Dermis blood vessel endothelial cell (primary cell): ENCODE measurements at regions not wholly inside any gene's neighbourhood (a gene's known extent, or its start where the extent isn't known, plus 50 kb on each side); places are given as distances from the start of the nearest gene placed in this dataset.

ENCODE experiments used
- DNase-seq: peaks from one replicate; pipeline ENCODE4 v3.0.0; 2010

DNA sequence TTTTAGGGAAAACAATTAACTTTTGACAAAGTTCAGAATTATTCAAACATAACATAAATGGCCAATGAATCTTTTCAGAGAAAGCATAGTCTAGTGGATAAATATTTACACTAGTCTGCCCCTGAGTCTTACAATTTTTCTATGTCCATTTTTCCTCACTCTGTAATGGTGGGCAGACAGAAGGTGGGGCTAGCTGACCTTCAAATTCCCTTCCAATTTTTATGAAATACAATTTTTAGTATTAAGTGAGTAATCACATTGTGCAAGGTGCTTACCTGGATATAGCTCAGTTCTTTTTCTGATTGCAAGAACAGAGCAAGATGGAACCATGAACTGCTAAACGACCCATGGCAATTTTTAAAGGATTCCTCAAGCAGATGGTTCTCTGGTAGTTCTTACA, 441.7 kb upstream of the NR2F2 start:
- DNase-seq = no peak

DNA sequence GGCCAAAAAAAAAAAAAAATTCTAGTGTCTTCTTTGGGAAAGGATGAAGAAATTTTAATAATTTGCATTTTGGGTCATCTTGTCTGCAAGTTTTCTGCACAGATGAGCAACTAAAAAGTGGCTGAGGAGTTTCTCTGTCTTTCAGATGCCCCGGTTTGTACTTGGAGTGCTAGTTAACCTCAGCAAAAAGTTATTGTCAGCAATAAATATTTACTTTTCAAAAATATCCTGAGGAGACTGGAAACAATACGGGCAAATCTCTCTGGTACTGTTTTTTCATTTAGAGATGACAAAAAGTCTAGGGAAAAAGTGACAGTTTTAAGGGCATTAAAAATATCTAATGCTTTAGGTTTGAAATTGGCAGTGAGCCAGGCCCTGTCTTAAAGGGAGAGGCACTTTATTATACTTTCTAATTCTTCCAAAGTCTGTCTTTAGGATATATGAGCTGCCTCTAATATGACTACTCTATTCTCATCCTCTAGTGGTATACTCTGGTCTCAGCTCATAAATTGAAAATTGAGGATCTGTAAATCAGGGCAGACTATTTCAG, 436.0 kb upstream of the NR2F2 start:
- DNase-seq = peak; percentile 20

DNA sequence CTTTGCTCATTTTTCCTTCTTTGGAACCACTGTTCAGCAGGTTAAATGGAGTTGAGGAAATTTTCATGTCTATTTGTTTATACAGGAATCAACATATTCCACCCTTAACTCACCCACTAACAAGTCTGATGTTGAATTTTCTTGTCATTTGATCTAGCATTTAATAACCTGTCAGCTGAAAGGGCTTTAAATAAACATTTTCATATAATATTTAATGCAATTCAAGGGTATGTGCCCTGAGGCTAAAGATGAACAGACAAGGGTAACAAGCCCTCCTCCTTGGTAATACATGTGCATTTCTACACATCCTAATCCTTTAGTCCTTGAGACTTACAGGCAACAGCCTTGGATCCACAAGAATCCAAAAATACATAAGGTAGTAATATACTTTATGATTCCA, 435.0 kb upstream of the NR2F2 start:
- no peak for DNase-seq

DNA sequence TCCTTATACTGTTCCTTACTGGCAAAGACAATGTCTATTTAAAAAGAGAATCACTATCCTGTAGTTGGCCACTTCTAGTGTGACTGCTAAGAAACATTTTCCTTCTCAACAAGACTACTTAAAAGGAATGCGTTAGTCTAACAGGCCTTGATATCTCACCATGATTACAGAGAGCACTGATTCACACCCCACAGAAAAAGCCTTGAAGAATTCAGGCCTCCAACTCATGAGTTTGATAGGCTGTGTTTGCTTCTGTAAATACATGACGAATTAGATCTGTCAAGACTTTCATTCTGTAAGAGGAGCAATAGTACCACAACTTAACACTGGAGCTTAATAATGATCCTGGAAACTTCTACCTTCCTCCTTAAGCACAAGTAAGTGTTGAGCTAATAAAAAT, 432.8 kb upstream of the NR2F2 start:
- no peak for DNase-seq

DNA sequence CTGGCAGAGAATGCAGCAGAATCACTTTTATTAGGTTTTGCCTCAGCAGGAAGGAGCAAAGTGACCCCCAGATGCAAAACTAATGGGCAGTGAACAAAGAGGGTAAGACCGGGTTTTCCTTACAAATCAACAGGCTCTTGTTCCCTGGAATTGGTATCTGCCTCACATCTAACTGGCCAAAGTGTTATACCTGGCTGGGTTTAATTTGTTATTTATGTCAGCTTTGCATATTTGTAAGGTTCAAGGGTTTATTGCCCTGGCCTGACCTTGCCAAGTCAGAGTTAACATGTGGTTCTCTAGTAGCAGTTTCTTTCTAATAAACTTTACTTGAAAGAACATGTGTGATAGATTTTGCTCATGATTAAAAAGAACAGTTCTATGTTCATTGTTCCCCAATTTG, 431.7 kb upstream of the NR2F2 start:
- DNase-seq = no peak

DNA sequence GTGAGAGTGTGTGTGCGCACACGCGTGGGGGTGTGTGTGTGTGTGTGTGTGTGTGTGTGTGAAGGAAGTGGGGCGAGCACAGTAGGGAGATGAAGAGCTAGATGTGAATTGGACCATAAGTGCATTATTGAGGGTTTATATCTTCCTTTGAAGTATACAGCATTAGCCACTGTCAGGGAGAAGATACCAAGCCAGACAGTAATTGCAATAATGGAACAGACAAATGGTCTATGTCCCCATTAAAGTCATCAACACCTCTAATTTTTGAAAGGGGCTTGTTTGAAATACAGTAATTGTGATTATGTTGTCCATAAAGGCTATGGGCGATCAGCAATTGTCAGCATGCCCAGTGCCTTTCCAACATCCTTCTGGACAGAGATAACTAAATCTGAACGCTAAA, 429.2 kb upstream of the NR2F2 start:
- DNase-seq = no peak

DNA sequence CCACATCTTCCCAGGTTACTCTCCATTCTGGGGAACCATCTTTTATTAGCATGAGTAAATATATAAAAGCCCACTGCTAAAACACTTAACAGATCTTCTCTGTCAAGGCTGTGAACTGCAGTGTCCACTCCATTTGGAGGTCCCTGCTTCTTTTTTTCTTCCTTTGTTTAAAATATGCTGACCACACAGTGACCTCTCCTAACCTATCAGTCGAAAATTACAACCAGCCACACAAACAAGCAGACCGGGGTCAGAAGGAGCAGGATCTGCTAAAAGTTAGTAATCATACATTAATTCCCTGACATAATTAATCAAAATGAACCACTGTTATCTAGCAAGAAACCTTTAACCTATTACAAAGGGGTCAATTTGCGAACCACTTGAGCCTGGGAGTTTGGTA, 427.9 kb upstream of the NR2F2 start:
- DNase-seq = no peak

DNA sequence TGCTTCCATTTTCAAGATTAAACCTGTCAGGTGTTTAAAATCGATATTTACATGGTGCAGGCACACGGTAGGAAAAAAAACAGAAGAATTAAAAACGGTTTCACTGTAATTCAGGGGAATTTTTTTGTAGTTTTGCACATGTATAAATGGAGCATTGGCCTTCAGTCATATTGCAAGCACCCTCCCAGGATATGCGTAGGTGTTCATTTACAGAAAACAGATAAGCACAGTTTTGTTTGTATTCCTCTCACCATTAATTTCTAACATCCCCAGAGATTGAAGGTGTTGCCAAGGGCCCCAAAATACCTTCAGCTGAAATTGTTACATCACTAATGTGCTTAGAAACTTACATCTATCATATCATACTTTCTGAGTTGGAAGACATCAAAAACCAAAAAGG, 427.1 kb upstream of the NR2F2 start:
- no peak for DNase-seq

DNA sequence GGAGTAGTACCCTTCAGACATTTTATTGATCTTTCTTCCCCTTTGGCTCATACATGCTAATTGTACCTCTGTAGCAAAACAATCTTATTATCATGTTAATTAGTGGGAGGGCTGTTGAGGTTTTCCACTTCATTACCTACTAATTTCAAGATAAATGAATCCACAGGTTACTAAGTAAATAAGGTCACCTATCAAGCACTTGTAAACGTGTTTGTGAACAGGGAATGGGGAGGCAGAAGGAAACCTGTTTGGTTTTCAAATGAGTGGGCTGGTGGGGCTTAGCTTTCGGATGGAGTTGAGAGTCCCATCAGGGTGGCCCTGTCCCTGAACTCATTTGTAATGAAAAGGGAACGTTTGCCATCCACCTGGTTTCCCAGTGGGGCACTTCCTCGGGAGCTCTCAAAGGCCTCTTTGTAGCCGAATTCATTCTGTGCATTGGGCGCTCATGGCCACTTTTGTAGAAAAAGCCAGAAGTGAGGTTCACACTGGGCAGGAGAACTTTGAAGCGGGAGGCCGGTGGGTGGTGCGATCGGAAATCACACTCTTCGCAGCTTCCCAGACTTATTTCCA, 419.8 kb upstream of the NR2F2 start:
- DNase-seq = no peak

DNA sequence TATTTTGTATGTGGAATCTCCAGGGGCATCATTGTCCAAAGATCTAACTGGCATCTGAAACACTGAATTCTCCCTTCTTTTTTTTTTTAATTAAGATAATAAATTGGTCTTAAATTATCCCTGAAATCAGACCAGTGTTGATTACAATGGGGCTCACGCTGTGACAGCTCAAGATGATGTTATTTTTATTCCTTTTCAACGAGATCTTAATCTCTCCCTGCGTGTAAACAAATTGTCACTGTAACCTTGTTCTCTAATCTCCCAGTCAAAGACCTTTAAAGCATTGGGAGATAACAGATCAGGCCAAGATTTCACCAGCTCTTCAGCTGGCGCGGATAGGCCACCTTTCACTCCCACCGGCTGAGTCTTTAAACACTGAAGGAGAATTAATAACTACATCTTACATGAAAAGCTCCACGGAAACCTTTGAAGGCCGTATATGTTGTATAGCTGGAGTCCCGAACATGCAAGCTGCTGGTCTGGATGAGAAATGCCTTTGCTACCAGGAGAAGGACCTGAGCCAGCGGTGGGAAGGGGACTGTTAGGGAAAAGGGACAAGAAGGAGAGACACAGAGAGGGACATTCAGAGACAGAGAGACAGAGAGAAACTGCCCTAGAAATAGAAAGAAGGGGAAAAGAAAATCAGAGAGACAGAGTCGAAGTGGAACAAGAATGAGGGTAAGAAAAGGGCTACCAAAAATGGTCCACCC, 418.8 kb upstream of the NR2F2 start:
- no peak for DNase-seq

DNA sequence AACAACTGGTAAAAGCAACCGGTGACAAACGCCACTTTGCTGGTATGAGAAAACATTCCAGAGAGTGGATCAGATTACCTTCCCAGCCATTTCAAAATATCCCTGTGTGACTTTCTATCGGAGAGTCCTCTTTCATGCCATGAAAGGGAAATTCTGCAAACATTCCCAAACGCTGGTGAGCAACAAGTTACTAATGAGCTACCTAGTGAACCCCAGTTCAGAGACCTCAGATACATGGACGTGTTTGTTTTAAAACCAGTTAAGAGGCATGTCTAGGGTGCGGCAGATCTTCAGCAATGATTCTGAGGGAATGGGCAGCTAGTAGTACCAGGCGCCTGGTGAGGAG, 418.2 kb upstream of the NR2F2 start:
- DNase-seq = no peak

DNA sequence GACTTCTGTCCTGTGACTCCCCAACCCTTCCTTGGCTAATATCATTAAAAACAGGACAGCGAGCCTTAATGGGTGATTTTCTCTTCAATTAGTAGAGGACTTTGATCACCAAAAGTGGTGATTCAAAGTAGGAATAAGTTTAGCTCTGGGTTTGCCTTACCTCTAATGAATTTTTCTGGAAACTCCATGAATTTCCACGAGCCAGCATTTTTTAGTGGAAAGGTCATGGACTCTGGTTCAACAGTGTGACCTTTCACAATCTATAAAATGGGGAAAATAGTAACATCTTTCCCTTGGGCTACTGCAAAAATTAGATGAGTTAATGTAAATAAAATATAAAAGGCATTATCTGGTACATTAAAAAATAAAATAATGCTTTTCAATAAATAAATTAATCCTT, 417.8 kb upstream of the NR2F2 start:
- no peak for DNase-seq

DNA sequence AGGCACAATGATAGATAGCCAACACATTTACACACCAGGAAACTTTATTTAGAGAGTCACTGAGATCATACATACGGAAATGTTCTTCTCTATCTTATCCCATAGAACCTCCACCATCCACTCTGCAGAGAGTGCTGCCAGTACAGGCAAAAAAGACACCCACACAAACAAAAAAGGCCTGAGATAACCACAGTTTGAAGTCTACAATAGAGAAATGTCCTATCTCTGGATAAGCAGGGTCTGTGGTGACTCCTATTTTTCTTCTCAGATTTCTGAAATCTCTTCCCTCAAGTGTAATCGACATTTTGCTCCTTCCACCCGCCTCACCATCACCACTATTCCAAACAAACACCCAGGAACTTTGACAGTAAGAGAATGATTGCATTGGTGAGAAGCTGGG, 413.9 kb upstream of the NR2F2 start:
- DNase-seq = no peak

DNA sequence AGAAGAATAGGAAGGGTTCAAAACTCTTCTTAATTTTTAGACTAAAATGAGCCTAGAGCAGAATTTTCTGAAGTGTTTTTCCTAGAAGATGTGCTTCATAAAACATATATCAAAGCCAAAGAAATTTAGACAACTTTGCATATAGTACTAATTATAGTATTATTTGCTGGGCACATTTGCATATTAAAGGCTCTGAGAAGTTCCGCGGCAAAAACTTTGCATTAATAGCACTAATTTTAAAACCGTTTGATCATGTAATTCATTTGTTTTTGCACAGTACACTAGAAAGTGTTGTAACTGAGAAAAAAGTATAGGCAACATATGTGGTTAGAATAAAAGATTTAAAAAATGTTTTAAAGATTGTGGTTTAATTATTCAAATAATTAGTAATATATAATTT, 412.0 kb upstream of the NR2F2 start:
- DNase-seq = no peak

DNA sequence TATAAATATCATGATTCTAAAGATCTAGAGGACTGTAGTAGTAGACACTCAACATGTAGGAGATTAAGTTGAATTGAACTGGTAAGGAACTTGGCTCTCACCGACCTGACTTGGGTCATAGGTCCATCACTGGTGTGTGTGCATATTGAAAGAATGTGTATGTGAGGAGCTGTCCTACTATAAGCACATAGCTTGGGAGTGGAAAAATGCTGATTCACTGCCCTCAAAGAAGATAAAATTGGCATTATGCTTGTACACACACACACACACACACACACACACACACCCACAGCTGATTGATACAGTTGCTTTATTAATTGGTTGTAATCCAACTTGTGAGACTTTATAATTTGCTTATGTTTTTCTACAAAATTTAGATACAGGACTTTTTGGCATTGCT, 411.0 kb upstream of the NR2F2 start:
- no peak for DNase-seq

DNA sequence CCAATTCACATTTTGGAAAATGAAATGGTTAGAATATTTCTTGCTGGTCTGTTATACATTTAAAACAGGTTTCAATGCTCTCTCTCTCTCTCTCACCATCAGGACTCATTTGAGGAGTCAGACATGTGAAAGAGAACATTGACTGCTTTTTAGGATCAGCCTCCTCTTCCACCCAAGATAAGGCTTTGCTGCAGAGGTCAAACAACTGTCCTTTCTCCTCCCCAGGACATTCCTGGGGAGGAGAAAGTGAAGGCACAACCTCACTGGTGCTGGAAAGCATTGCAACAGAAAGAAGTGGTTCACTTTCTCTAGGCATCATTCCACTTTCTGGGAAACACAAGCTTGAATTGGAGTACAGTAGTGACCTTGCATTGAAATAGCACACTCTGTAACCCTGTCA, 409.1 kb upstream of the NR2F2 start:
- DNase-seq = no peak

DNA sequence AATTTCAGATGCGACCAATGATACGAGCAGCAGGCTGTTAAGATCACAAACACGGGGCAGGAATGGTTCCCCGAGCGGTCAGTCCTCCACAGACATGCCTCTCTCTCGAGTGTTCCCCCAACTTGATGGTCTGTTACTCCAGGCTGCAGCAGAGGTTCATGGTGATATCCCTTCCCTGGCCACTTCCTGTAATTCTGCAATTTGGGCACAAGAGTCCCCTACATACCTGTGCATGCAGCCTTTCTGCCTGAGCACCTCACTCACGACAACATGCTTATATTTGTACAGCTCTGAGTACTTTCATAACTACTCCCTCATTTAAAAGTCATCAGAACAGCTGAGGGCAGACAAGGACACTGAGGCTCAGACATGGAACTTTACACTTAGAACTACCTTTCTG, 408.1 kb upstream of the NR2F2 start:
- DNase-seq = no peak

DNA sequence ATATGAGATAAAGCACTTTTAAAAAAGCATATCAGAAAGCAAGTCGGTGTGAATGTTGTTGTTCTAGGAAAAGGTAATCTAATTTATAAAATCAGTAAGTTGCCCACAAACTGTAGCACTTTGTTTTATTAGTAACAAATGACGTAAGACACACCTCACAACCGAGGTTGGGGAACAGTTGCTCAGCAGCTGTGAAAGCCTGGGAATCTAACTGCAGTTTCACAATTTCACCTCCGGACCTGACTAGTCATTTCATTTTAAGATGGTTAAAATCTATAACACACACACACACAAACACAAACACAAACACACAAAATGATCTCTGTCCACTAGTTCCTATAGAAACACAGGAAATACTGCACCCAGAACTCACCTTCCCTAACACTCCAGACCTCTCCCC, 406.7 kb upstream of the NR2F2 start:
- no peak for DNase-seq

DNA sequence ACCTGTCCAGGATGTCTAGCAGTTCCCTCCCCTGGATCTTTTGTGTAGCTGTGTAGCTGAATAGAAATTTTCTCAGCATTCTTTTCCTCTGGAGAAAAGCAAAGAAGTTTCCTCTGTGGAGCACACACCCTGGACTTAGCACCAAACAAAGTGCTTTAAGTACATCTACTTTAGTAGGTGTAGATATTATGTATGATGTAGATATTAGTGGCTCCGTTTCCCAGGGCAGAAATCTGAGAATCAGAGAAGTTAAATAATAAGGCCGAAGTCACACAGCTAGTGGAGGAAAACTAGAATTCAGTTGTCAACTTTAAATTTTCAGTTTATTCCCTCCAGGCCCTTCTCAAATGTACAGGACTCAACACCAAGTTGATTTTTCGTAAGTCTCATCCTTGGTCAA, 401.7 kb upstream of the NR2F2 start:
- no peak for DNase-seq

DNA sequence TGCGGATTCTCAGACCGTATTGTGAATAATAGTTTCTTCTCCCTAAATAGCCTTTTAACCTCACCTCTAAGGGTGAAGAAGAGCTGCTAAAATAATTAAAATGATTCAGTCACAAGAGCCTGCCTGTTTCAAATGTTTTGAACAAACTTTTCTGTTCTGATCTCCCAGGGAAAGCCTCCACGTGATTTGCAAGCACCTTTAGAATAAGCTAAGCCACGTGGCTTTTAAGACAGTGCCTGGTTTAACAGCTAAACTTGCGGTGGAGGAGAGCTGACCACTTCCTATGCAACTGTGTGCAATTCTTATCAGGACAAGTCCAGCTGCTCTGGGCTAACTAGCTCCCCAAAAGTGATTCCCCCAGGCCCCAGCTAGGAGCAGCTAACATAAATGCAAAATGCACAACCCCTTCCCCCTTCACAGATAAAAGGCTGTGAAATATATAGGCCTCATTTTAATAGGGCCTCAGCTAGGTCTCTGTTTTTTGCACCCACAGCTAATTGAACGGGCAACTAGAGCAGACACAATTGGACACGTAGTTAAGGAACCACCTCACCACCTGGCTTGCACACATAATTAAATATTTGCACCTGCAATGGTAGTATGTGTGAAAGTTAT, 401.2 kb upstream of the NR2F2 start:
- no peak for DNase-seq

DNA sequence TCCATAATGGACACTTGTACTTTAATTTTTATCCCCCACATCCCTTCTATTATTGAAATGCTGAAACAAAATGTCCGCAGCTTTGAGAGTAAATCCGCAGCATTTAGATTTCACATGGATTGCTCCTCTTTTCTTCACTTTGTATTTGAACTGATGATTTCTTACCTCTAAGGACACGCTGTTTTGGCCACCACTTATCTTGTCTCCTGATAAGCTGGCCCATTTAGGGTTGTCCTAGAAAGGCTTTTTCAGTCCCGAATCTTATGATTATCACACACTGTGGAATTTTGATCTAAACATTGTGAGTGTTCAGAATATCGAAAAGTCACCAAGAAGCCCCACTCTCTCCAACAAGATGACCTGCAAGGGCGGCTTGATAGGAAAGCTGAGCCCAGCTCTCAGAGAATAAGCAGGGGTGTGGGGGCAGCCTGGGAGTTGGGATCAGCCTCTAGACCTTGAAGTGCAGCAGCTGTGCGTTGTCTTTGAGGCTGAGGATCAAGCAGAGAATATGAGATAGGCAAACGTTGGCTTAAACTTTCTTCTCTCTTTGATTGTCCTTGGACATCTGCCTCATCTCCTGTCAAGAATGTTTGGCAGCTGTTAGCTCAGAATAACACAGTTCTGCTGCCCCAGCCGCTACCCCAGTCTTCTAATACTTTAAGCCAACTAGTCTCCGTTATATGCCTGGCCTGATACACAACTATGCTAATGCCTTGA, 399.7 kb upstream of the NR2F2 start:
- DNase-seq = no peak

DNA sequence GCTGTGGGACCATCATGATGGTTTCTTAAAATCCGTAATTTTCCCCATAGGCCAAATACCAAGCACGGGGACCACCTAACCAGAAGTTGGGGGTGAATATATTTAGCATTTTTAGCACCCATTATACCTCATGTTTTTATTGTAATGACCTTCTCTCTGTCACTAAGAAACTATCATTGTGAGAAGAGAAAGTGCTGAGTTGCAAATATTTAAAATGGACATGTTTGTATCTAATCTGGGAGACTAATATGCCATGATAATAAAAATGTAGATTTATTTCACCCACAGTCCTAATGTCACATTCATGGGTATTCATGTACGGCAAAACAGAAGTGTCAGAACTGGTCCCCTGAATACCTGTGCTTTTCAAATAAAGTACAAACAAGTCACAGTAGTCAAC, 398.9 kb upstream of the NR2F2 start:
- no peak for DNase-seq

DNA sequence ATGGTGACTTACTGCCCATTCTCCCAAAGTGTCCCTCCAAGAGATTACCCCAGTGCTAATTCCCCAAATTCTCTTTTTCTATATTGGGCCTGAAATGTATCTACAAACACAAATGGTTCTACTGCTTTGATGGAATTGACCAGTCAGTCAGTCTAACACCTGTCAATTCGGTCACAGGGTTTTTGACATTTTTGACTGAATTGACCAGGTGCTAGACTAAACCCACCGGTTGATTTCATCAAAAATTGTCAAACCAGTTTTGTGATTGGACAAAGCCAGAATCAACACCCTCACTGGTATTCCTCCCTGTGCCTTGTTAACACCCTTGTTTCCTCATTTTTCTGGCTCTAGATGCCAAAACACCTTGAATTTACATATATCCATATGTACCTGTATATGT, 398.4 kb upstream of the NR2F2 start:
- no peak for DNase-seq

DNA sequence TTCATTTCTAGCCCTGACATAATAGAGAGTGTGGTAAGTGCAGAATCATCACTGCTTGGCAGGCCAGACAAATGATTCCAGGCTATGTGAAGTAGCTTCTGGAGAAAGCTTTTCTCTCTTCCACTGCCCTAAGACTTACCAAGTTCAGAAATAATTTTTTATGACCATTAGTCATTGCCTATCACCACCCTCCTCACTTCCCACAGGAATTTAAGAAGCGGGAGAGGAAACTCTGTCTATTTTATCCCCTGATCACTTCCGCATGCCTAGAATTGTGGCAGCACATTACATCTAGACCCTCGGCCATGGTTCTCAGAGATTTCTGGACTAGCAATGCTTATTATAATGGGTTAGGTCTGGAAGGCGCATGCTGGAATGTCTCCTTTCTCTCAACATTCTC, 397.8 kb upstream of the NR2F2 start:
- peak; percentile 46 for DNase-seq
